ENCODE measurements at regions not wholly inside any gene's neighbourhood (a gene's known extent, or its start where the extent isn't known, plus 50 kb on each side); places are given as distances from the start of the nearest gene placed in this dataset.

GRCh38 chr15:60093273-60094067, 89.4 kb downstream of the FOXB1 start:
- H3K27ac Mint-ChIP-seq (ENCODE audit: unreplicated experiment), result no peak overlapping the region
- peaks cover 17% of the 10 kb centered on the region for H3K9me3 Mint-ChIP-seq (ENCODE audit: low read depth)
- no peaks in the 10 kb centered on the region for H3K4me1 Mint-ChIP-seq (ENCODE audit: low read depth)
- TF ChIP-seq, protein P1, sequence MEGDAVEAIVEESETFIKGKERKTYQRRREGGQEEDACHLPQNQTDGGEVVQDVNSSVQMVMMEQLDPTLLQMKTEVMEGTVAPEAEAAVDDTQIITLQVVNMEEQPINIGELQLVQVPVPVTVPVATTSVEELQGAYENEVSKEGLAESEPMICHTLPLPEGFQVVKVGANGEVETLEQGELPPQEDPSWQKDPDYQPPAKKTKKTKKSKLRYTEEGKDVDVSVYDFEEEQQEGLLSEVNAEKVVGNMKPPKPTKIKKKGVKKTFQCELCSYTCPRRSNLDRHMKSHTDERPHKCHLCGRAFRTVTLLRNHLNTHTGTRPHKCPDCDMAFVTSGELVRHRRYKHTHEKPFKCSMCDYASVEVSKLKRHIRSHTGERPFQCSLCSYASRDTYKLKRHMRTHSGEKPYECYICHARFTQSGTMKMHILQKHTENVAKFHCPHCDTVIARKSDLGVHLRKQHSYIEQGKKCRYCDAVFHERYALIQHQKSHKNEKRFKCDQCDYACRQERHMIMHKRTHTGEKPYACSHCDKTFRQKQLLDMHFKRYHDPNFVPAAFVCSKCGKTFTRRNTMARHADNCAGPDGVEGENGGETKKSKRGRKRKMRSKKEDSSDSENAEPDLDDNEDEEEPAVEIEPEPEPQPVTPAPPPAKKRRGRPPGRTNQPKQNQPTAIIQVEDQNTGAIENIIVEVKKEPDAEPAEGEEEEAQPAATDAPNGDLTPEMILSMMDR (IDR thresholded peaks at IDR 0.05), result no peak
- no peak for DNase-seq (ENCODE audit: low spot score)
- H3K27me3 Mint-ChIP-seq (ENCODE audit: low read depth), result peaks cover 19% of the 10 kb centered on the region
- H3K36me3 Mint-ChIP-seq (ENCODE audit: low read depth), result no peaks in the 10 kb centered on the region
- H3K4me3 Mint-ChIP-seq (ENCODE audit: unreplicated experiment), result no peak overlapping the region

- TF ChIP-seq, protein P1 (IDR thresholded peaks at IDR 0.05), result no peak
- peaks cover 17% of the 10 kb centered on the region for H3K9me3 Mint-ChIP-seq (ENCODE audit: low read depth)
- H3K36me3 Mint-ChIP-seq (ENCODE audit: low read depth), result no peaks in the 10 kb centered on the region
- peaks cover 8% of the 10 kb centered on the region for H3K27me3 Mint-ChIP-seq (ENCODE audit: low read depth)
- no peaks in the 10 kb centered on the region for H3K4me1 Mint-ChIP-seq (ENCODE audit: low read depth)
- DNase-seq (ENCODE audit: low spot score), result no peak
- no peak overlapping the region for H3K4me3 Mint-ChIP-seq (ENCODE audit: unreplicated experiment)
- no peak overlapping the region for H3K27ac Mint-ChIP-seq (ENCODE audit: unreplicated experiment)
Measured at GRCh38 chr15:60095711-60096110, 91.6 kb downstream of the FOXB1 start.

DNA sequence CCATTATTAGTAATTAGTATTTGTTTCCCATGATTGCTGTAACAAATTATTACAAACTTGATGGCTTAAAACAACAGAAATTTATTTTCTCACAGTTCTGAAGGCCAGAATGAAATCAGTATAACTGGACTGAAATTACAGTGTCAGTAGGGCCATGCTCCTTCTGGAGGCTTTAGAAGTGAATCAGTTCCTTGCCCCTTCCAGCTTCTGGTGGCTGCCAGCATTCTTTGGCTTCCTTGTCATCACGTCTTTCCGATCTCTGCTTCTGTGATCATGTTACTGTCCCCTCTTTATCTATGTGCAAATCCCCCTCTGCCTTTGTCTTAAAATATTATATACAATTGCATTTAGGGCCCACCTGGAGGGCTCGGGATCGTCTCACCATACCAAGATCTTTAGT, 92.0 kb downstream of the FOXB1 start:
- TF ChIP-seq, protein P1 (IDR thresholded peaks at IDR 0.05), result no peak
- Mint-ChIP-seq H3K4me3 (ENCODE audit: unreplicated experiment) (no peak overlapping the region), H3K27me3 (ENCODE audit: low read depth) (peaks cover 7% of the 10 kb centered on the region), H3K27ac (ENCODE audit: unreplicated experiment) (no peak overlapping the region), H3K36me3 (ENCODE audit: low read depth) (no peaks in the 10 kb centered on the region), H3K9me3 (ENCODE audit: low read depth) (peaks cover 17% of the 10 kb centered on the region), H3K4me1 (ENCODE audit: low read depth) (no peaks in the 10 kb centered on the region)
- DNase-seq (ENCODE audit: low spot score), result no peak

- Mint-ChIP-seq H3K27me3 (ENCODE audit: low read depth) (peaks cover 23% of the 10 kb centered on the region), H3K4me3 (ENCODE audit: unreplicated experiment) (no peak overlapping the region), H3K27ac (ENCODE audit: unreplicated experiment) (no peak overlapping the region), H3K36me3 (ENCODE audit: low read depth) (no peaks in the 10 kb centered on the region), H3K9me3 (ENCODE audit: low read depth) (peaks cover 15% of the 10 kb centered on the region), H3K4me1 (ENCODE audit: low read depth) (no peaks in the 10 kb centered on the region)
- TF ChIP-seq, protein P1 (IDR thresholded peaks at IDR 0.05), result no peak
- no peak for DNase-seq (ENCODE audit: low spot score)
Measured at GRCh38 chr15:60101416-60101815, 97.3 kb downstream of the FOXB1 start.

DNA sequence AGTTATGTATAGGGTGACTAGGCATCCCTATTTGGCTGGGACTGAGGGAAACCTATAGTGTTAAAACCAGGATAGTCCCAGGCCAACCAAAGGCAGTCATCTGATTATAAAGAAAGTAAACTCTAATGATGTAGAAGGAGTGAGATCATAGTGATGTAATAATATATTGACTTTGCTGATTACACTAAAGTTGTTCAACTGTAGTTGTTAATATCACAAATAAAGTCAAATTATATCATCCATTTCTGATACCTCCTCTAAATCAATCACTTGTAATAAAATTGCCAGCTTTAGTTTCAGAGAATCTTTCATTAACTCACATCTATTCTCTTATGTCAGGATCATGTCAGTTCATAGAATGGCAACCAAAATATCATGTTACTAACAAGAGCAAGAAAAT, 98.6 kb downstream of the FOXB1 start:
- no peaks in the 10 kb centered on the region for H3K4me1 Mint-ChIP-seq (ENCODE audit: low read depth)

More for the DNA sequence above, 98.6 kb downstream of the FOXB1 start:
- Mint-ChIP-seq H3K36me3 (ENCODE audit: low read depth) (no peaks in the 10 kb centered on the region), H3K27ac (ENCODE audit: unreplicated experiment) (no peak overlapping the region), H3K27me3 (ENCODE audit: low read depth) (peaks cover 31% of the 10 kb centered on the region), H3K4me3 (ENCODE audit: unreplicated experiment) (no peak overlapping the region), H3K9me3 (ENCODE audit: low read depth) (peaks cover 3% of the 10 kb centered on the region)
- TF ChIP-seq, protein P1 (IDR thresholded peaks at IDR 0.05), result no peak
- DNase-seq (ENCODE audit: low spot score), result no peak
